NT2/D1 (cell line): ENCODE measurements at regions not wholly inside any gene's neighbourhood (a gene's known extent, or its start where the extent isn't known, plus 50 kb on each side); places are given as distances from the start of the nearest gene placed in this dataset.

Source experiments
- SUZ12 ChIP-seq: IDR thresholded peaks from 2 replicates; pipeline ENCODE4 v1.6.1; 2011; ENCODE audit not compliant: insufficient read length, insufficient read depth; ENCODE audit errors: extremely low read depth
- YY1 ChIP-seq: IDR thresholded peaks from 2 replicates; pipeline ENCODE4 v1.6.1; 2011; ENCODE audit not compliant: insufficient read length, insufficient read depth
- ZNF274 ChIP-seq: IDR thresholded peaks from 2 replicates; pipeline ENCODE4 v1.6.1; 2011; ENCODE audit warnings: mild to moderate bottlenecking, low read depth, low read length

- TF ChIP-seq YY1 = no peak
- no peak for TF ChIP-seq ZNF274
- TF ChIP-seq SUZ12 = no peak
Observed at GRCh38 chr13:50589651-50590054, 253.8 kb downstream of the DLEU7 start.
